ENCODE measurements at regions not wholly inside any gene's neighbourhood (a gene's known extent, or its start where the extent isn't known, plus 50 kb on each side); places are given as distances from the start of the nearest gene placed in this dataset.

GRCh38 chr3:43206632-43207031 is 79.7 kb upstream of the SNRK start:
- DNase-seq = no peak

DNA sequence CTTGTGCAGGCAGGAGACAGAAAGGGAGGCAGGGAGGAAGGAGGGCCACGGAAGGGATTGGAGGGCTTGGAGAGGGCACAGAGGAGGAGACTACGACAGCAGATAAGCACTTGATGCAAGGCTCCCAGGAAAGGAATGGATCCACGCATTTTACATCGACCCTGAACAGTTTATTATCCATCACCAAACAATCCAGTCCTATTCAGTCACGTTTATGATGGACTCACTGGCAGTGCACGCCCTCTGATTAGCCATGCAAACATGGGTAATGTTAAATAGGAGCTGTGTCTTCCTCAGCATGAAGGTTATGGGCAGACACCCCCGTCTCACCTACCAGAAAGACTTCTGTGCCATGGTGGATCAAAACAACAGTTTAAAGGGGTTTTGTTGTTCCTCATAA is 80.2 kb upstream of the SNRK start:
- DNase-seq = no peak

DNA sequence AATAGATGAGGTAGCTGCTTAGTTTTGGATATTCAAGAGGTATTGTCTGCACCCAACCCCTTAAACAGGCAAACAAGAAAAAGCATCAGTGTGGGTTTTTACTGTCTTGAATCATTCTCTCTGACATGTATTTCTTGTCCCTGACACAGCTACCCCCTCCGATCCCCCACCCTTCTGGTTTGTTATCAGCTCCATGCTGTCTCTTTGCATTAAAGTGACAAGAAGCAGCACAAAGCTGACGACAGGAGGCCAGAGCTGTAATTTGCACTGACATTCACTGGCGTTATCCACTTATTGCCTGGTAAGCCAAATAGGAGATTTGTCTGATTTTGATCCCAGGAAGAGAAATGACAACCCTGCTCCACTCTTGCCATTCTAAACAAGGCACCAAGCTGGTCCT is 83.3 kb upstream of the SNRK start:
- DNase-seq = peak; percentile 87

DNA sequence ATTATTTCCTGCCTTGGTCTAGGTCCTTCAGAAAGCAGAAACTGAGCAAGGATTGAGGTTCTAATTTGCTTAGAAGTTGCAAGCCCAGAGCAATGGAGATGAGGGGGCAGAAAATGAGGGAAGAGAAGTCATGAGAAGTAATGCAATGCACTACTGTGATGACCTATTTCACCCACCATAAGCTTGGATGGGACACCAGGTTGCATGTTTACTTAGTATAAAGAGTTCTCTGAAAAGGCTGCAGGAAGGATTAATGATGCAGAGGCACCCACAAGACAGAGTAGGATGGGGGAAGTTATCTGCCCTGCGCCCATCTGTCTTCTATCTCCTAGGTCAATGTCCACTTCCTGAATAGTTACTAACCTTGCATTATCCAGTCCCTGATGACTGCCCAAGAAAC is 84.8 kb upstream of the SNRK start:
- peak; percentile 16 for DNase-seq

- no peak for DNase-seq
Measured at GRCh38 chr3:43199645-43200306, 86.6 kb upstream of the SNRK start.

- DNase-seq = no peak
Measured at GRCh38 chr3:43198791-43199644, 87.3 kb upstream of the SNRK start.

DNA sequence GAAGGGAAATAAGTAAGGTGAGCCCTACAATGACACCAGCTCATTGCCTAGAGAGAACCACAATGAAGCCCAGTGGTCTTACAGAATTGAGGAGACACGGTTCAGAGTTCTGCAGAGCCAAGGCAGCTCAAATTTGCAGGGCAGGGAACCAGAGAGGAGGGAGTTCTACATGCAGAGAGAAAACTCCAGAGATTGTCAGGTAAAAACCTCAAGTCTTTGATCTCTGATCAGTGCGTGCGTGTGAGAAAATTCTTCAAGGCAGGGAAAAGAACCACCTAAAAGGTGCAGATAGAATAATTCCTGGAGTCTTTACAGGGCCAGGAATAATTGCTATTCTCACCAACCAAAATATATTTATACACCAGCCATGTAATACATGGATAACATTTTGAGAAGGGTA is 88.0 kb upstream of the SNRK start:
- DNase-seq = no peak

- no peak for DNase-seq
Measured at GRCh38 chr3:43197181-43197580, 89.2 kb upstream of the SNRK start.

DNA sequence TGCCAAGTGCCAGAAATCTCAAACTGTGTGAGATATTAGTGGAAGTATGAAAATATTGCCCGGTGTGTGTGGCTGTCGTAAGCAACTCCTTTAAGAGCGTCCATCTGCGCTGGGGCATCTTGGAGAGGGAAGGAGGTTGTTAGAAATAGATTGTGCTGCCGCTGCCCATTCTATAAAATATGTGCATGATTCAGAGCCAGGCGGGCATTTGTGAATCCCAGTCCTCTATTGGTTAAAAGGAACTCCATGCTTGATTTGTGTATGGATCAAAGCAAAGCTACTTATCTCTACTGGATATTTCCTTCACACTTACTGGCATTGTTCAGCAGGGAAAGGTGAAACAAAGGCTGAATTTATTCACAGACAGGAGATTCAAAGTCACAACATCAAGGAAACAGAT is 89.6 kb upstream of the SNRK start:
- DNase-seq = no peak

DNA sequence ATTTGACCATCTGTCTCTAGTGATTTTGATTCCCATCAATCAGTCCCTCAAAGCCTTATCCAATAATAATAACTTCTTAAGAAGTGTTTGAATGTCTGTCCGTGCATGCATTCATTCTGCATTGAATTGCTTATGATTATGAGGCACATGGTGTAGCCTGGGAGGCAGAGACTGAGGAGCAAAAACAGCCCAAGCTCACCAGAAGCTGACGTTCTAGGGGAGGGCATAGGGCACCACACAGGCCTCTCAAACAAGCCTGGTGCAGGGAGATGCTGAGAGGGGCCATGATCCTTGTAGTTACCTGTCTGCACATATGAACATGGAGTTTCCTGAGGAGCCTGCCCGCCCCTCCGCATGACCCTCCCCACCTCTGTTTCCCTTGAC is 89.2 kb upstream of the POMGNT2 start:
- DNase-seq = peak; percentile 29

GRCh38 chr3:43194490-43195114 is 88.7 kb upstream of the POMGNT2 start:
- no peak for DNase-seq

- no peak for DNase-seq
Measured at GRCh38 chr3:43194069-43194468, 88.2 kb upstream of the POMGNT2 start.

DNA sequence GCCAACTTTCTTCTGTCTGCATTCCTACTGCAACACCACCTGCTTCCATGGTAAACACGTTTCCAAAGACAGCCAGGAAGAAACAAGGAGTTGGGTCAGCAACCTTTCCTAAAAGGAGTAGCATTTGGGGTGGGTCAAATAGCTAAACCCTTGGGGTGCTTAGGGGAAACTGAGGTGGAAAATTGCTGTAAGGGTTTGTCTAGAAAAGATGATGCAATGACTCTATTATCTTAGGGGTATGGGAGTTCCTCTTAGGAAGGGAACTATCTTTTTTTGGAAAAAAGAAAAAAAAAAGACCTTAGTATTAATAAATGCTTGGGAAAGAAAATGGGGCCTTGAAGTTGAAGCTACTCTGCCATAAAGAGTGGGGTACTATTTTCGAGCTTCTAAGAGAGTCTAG is 86.1 kb upstream of the POMGNT2 start:
- no peak for DNase-seq

- DNase-seq = no peak
Measured at GRCh38 chr3:43191116-43191515, 85.2 kb upstream of the POMGNT2 start.

DNA sequence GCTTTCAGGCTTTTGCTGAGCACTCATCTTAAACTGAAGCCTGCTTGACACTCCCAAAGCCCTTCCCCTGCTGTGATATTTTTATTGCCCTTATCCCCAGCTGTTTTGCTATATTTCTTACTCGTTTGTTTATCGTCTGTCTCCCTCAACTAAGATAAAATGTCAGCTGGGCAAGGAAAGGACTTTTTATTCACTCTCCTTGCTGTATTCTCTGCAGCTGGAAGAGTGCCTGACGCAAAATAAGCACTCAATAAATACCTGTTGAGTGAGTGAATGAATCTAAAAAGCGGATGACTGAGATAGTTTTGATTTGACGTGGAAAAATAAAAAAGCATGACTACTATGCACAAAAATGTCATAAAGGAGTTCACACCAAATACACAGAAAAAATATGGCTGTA is 84.8 kb upstream of the POMGNT2 start:
- no peak for DNase-seq

- DNase-seq = no peak
Measured at GRCh38 chr3:43187836-43188479, 82.1 kb upstream of the POMGNT2 start.

DNA sequence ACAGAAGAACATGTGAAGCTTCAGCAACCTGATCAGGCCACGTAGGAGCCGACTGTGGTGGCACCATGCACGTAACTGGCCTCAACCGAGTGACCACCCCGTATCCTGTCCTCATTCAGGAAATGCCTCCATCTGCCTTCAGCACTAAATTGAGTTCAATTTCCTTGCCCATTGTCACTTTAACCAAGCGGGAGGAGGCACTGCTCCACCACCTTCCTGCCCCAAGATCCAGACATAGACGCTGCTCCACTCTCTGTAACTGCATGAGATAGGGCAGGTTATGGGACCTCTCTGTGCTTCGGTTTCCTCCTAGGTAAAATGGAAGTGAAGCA is 80.1 kb upstream of the POMGNT2 start:
- DNase-seq = no peak

GRCh38 chr3:43185274-43185982 is 79.5 kb upstream of the POMGNT2 start:
- no peak for DNase-seq

GRCh38 chr3:43183456-43183855 is 77.6 kb upstream of the POMGNT2 start:
- no peak for DNase-seq

- DNase-seq = no peak
Measured at GRCh38 chr3:43181202-43181821, 75.4 kb upstream of the POMGNT2 start.

DNA sequence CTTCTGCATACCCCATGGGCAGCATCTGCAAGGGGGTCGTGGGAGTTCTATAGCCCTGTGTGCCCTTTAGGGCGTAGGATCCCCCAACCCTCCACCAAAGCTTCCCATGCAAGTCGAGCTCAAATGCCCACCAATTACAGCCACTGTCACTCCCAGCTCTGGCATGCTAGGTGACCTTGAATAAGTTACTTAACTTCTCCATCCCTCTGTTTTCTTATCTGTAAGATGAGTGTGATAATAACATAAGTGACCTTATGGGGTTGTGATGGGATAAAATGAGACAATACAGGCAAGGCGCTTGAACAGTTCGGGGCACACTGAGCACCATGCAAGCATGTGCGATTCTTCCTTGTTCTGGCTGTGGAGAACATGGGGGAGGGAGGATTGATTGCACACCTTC is 74.8 kb upstream of the POMGNT2 start:
- no peak for DNase-seq

DNA sequence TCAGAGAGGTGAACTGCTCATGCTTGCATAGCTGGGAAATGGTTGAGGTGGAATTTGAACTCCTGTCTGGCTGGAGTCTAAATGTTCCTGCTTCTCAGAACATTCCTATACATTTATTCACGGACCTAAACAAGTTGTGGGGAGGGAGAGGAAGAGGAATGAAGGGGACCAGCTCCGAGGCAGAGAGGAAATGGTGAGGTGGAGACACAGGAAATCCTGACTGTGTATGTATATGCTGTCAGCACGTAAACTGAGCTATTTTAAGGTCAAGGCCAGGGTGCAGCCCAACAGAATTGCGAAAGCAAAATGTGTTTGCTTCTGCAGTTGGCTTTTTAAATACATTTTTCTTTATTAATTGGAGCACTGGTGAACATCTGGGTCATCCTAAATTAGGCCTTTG is 74.1 kb upstream of the POMGNT2 start:
- DNase-seq = no peak

DNA sequence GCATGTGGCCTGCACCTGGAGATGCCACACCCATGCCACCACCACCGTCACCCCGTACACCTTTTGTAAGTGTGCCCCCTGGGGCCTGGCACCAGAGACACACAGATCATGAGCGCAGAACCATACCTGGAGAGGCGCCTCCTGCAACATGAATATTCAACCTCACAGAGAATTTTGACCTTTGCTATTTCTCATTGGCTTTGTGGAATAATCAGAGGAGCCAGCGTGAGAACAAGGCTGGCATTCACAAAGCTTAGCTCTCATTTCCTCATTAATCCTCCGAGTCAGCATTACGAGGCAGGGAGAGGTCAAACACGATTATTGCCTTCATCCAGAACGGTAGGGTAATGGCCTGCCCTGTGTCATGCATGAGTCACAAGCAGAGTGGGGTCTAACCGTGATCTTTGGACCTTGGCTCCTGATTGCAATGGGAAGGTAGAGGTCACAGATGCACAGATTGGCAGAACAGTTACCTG is 73.0 kb upstream of the POMGNT2 start:
- DNase-seq = no peak
